H9 (cell line): ENCODE measurements at regions not wholly inside any gene's neighbourhood (a gene's known extent, or its start where the extent isn't known, plus 50 kb on each side); places are given as distances from the start of the nearest gene placed in this dataset.

Experiments
- DNase-seq: peaks from one replicate; pipeline ENCODE4 v3.0.0-alpha.2; 2017
- H2AFZ ChIP-seq: one replicate; pipeline ENCODE4 v1.6.1; 2013; ENCODE audit warnings: mild to moderate bottlenecking, low read length, control low read depth, moderate library complexity
- H2AK5ac ChIP-seq: 2 replicates; pipeline ENCODE4 v1.6.1; 2013; ENCODE audit warnings: low read length, control low read depth, mixed read lengths; ENCODE audit not compliant: insufficient read length
- H2BK120ac ChIP-seq: one replicate; pipeline ENCODE4 v1.6.1; 2013; ENCODE audit warnings: low read depth, mild to moderate bottlenecking, low read length, control low read depth, inconsistent platforms; ENCODE audit not compliant: poor library complexity, severe bottlenecking
- H2BK12ac ChIP-seq: 2 replicates; pipeline ENCODE4 v1.6.1; 2013; ENCODE audit warnings: low read length, control low read depth, mixed read lengths, low read depth; ENCODE audit not compliant: insufficient read length
- H2BK15ac ChIP-seq: 2 replicates; pipeline ENCODE4 v1.6.1; 2013; ENCODE audit warnings: low read depth, low read length, control low read depth
- H2BK20ac ChIP-seq: one replicate; pipeline ENCODE4 v1.6.1; 2013; ENCODE audit warnings: low read depth, mild to moderate bottlenecking, low read length, control low read depth, inconsistent platforms; ENCODE audit not compliant: poor library complexity, severe bottlenecking
- H2BK5ac ChIP-seq: 2 replicates; pipeline ENCODE4 v1.6.1; 2013; ENCODE audit warnings: low read length, control low read depth, mixed read lengths; ENCODE audit not compliant: insufficient read length
- H3K14ac ChIP-seq: 2 replicates; pipeline ENCODE4 v1.6.1; 2013; ENCODE audit warnings: low read length, control low read depth; ENCODE audit not compliant: insufficient read depth
- H3K18ac ChIP-seq: 2 replicates; pipeline ENCODE4 v1.6.1; 2013; ENCODE audit warnings: low read depth, mild to moderate bottlenecking, mixed read lengths, low read length, control low read depth; ENCODE audit not compliant: insufficient read length
- H3K23ac ChIP-seq: 2 replicates; pipeline ENCODE4 v1.6.1; 2013; ENCODE audit warnings: low read length, control low read depth, mixed read lengths, low read depth; ENCODE audit not compliant: insufficient read length
- H3K23me2 ChIP-seq: 2 replicates; pipeline ENCODE4 v1.6.1; 2013; ENCODE audit warnings: low read depth, mild to moderate bottlenecking, mixed read lengths, low read length, control low read depth; ENCODE audit not compliant: insufficient read length, poor library complexity, severe bottlenecking
- H3K27ac ChIP-seq: 2 replicates; pipeline ENCODE4 v1.5.1; 2013; ENCODE audit warnings: low read length, control low read depth, mixed read lengths, low read depth; ENCODE audit not compliant: insufficient read length
- H3K27me3 ChIP-seq: 2 replicates; pipeline ENCODE4 v1.6.1; 2013; ENCODE audit warnings: low read length, control low read depth, inconsistent platforms; ENCODE audit not compliant: insufficient read depth
- H3K4ac ChIP-seq: 2 replicates; pipeline ENCODE4 v1.6.1; 2013; ENCODE audit warnings: low read depth, mild to moderate bottlenecking, control low read depth, inconsistent platforms, low read length, moderate library complexity
- H3K4me1 ChIP-seq: 2 replicates; pipeline ENCODE4 v1.6.1; 2013; ENCODE audit warnings: low read length, control low read depth, inconsistent platforms; ENCODE audit not compliant: insufficient read depth
- H3K4me2 ChIP-seq: 2 replicates; pipeline ENCODE4 v1.6.1; 2013; ENCODE audit warnings: low read length, control low read depth, mixed read lengths; ENCODE audit not compliant: insufficient read length, insufficient read depth
- H3K56ac ChIP-seq: 2 replicates; pipeline ENCODE4 v1.6.1; 2013; ENCODE audit warnings: low read depth, mild to moderate bottlenecking, mixed read lengths, low read length, control low read depth; ENCODE audit not compliant: insufficient read length
- H3K79me1 ChIP-seq: 2 replicates; pipeline ENCODE4 v1.6.1; 2013; ENCODE audit warnings: low read depth, mild to moderate bottlenecking, moderate library complexity, low read length, control low read depth, inconsistent platforms; ENCODE audit not compliant: insufficient read depth, poor library complexity, severe bottlenecking
- H3K79me2 ChIP-seq: 2 replicates; pipeline ENCODE4 v1.6.1; 2013; ENCODE audit warnings: low read length, control low read depth, inconsistent platforms; ENCODE audit not compliant: insufficient read depth
- H3K9ac ChIP-seq: 2 replicates; pipeline ENCODE4 v1.6.1; 2013; ENCODE audit warnings: low read length, control low read depth, mixed read lengths; ENCODE audit not compliant: insufficient read length; ENCODE audit errors: extremely low read depth
- H3K9me3 ChIP-seq: one replicate; pipeline ENCODE4 v1.6.1; 2013; ENCODE audit warnings: low read depth, low read length, inconsistent platforms; ENCODE audit not compliant: control insufficient read depth
- H3T11ph ChIP-seq: one replicate; pipeline ENCODE4 v1.6.1; 2013; ENCODE audit warnings: mild to moderate bottlenecking, low read length, control low read depth, inconsistent platforms
- H4K20me1 ChIP-seq: one replicate; pipeline ENCODE4 v1.6.1; 2013; ENCODE audit not compliant: control insufficient read depth, insufficient read length, insufficient read depth
- H4K5ac ChIP-seq: 2 replicates; pipeline ENCODE4 v1.6.1; 2013; ENCODE audit warnings: low read depth, mild to moderate bottlenecking, mixed read lengths, low read length, control low read depth; ENCODE audit not compliant: insufficient read length
- H4K8ac ChIP-seq: replicated peaks from 2 replicates; pipeline ENCODE4 v1.6.1; 2013; ENCODE audit warnings: low read length, control low read depth, mixed read lengths, low read depth; ENCODE audit not compliant: insufficient read length
- H4K91ac ChIP-seq: 2 replicates; pipeline ENCODE4 v1.6.1; 2013; ENCODE audit warnings: low read depth, mild to moderate bottlenecking, moderate library complexity, mixed read lengths, low read length, control low read depth; ENCODE audit not compliant: insufficient read length
- H3K27ac Mint-ChIP-seq, 3 experiments: 2 replicates in 2 of 3; 3 replicates in 1 of 3; pipeline ENCODE4 v1.8.0; 2020 to 2021; ENCODE audit warnings: mixed read lengths in 3 of 3, mild to moderate bottlenecking in 1 of 3, moderate library complexity in 1 of 3
- H3K27me3 Mint-ChIP-seq: 2 replicates; pipeline ENCODE4 v1.8.0; 2021; ENCODE audit warnings: low read depth, mild to moderate bottlenecking, moderate library complexity, mixed read lengths
- H3K36me3 Mint-ChIP-seq, 3 experiments: 2 replicates in 2 of 3; 3 replicates in 1 of 3; pipeline ENCODE4 v1.8.0; 2020 to 2021; ENCODE audit warnings: low read depth in 3 of 3, mixed read lengths in 3 of 3; ENCODE audit not compliant: insufficient read depth in 1 of 3
- H3K4me1 Mint-ChIP-seq, 2 experiments: 2 replicates each; pipeline ENCODE4 v1.8.0; 2020; ENCODE audit warnings: mixed read lengths in 2 of 2
- H3K4me3 Mint-ChIP-seq, 2 experiments: 2 replicates in 1 of 2; 3 replicates in 1 of 2; pipeline ENCODE4 v1.8.0; 2020 to 2021; ENCODE audit warnings: mild to moderate bottlenecking in 2 of 2, mixed read lengths in 2 of 2, moderate library complexity in 1 of 2
- H3K9me3 Mint-ChIP-seq, 2 experiments: 2 replicates in 1 of 2; 3 replicates in 1 of 2; pipeline ENCODE4 v1.8.0; 2020; ENCODE audit warnings: mild to moderate bottlenecking in 2 of 2, mixed read lengths in 2 of 2, moderate library complexity in 1 of 2
- CTCF ChIP-seq: fragments of 200-600 bp; sonication (generic); conservative IDR thresholded peaks from 3 replicates; pipeline ENCODE4 v1.8.0; 2021; ENCODE audit warnings: antibody characterized with exemption, mild to moderate bottlenecking
- WGBS: extraction: QIAGEN DNeasy Blood & Tissue Kit; methylation state at CpG from one replicate; pipeline ENCODE4 v1.1.7; 2013; ENCODE audit warnings: missing lambda C conversion rate, low lambda C conversion rate, mixed read lengths; ENCODE audit not compliant: insufficient read length; ENCODE audit errors: extremely low coverage; 5-methylcytosine and 5-hydroxymethylcytosine counted together

GRCh38 chr1:229208481-229208880, 62.4 kb upstream of the RAB4A start:
- Mint-ChIP-seq H3K27ac (no peak overlapping the region), H3K9me3 (no peaks in the 10 kb centered on the region), H3K27me3 (peaks cover 2% of the 10 kb centered on the region), H3K4me1 (peaks cover 20 to 22% of the 10 kb centered on the region in 2 experiments), H3K4me3 (no peak overlapping the region), H3K36me3 (no peaks in the 10 kb centered on the region)
- Histone ChIP-seq H3K27me3 (no peaks in the 10 kb centered on the region), H2BK12ac (no peak overlapping the region), H2BK120ac (no peak overlapping the region), H4K5ac (no peak overlapping the region), H3K18ac (no peak overlapping the region), H3K4me1 (no peaks in the 10 kb centered on the region; the same call in 1 of the 2 replicates), H4K91ac (no peak overlapping the region), H2BK20ac (no peak overlapping the region), H2BK15ac (no peak overlapping the region), H4K8ac (no peak overlapping the region), H2BK5ac (no peak overlapping the region), H3K56ac (no peak overlapping the region), H4K20me1 (no peaks in the 10 kb centered on the region), H3K9ac (no peak overlapping the region), H3K4me2 (no peak overlapping the region), H2AFZ (no peak overlapping the region), H3T11ph (no peak overlapping the region), H3K23ac (no peak overlapping the region), H3K27ac (no peak overlapping the region), H3K14ac (no peak overlapping the region), H2AK5ac (no peak overlapping the region), H3K9me3 (no peaks in the 10 kb centered on the region), H3K79me1 (no peaks in the 10 kb centered on the region), H3K79me2 (no peaks in the 10 kb centered on the region), H3K23me2 (no peaks in the 10 kb centered on the region), H3K4ac (no peak overlapping the region)
- WGBS, result no CpG with 5 or more reads among the region's 3 CpGs
- no peak for DNase-seq
- no peak for TF ChIP-seq CTCF
